Astrocyte (in vitro differentiated cells and primary cell): ENCODE measurements at regions not wholly inside any gene's neighbourhood (a gene's known extent, or its start where the extent isn't known, plus 50 kb on each side); places are given as distances from the start of the nearest gene placed in this dataset.

Source experiments
- DNase-seq: peaks from one replicate; pipeline ENCODE4 v3.0.0-alpha.2; 2010; ENCODE audit warnings: low read depth
- FAIRE-seq: peaks from 2 replicates; lab custom pipeline; 2011; peaks lifted over from hg19 to GRCh38; lab: Jason Lieb, UNC
- H2AFZ ChIP-seq: 2 replicates; pipeline ENCODE4 v1.6.0; 2012; ENCODE audit warnings: low read depth, low read length, inconsistent platforms
- H3K27ac ChIP-seq: 2 replicates; pipeline ENCODE4 v1.5.1; 2011; ENCODE audit warnings: low read depth, low read length, inconsistent platforms
- H3K27me3 ChIP-seq: 2 replicates; pipeline ENCODE4 v1.6.0; 2011; ENCODE audit warnings: low read length, inconsistent platforms; ENCODE audit not compliant: insufficient read depth
- H3K36me3 ChIP-seq: 2 replicates; pipeline ENCODE4 v1.5.1; 2011; ENCODE audit warnings: low read length, inconsistent platforms; ENCODE audit not compliant: insufficient read depth
- H3K4me1 ChIP-seq: 2 replicates; pipeline ENCODE4 v1.5.1; 2011; ENCODE audit warnings: low read length, inconsistent platforms; ENCODE audit not compliant: insufficient read depth
- H3K4me2 ChIP-seq: 2 replicates; pipeline ENCODE4 v1.6.0; 2012; ENCODE audit warnings: low read length, inconsistent platforms
- H3K4me3 ChIP-seq: 2 replicates; pipeline ENCODE4 v1.5.1; 2011; ENCODE audit warnings: low read depth, mild to moderate bottlenecking, low read length, inconsistent platforms; ENCODE audit not compliant: insufficient read depth
- H3K79me2 ChIP-seq: 2 replicates; pipeline ENCODE4 v1.6.0; 2012; ENCODE audit warnings: mild to moderate bottlenecking, low read length, inconsistent platforms; ENCODE audit not compliant: insufficient read depth
- H3K9ac ChIP-seq: 2 replicates; pipeline ENCODE4 v1.6.0; 2012; ENCODE audit warnings: mild to moderate bottlenecking, low read length, inconsistent platforms
- H3K9me3 ChIP-seq: 2 replicates; pipeline ENCODE4 v1.5.1; 2012; ENCODE audit warnings: low read depth, mild to moderate bottlenecking, low read length, inconsistent platforms; ENCODE audit not compliant: insufficient read depth
- H4K20me1 ChIP-seq: 2 replicates; pipeline ENCODE4 v1.6.0; 2012; ENCODE audit warnings: low read length, inconsistent platforms; ENCODE audit not compliant: insufficient read depth
- H3K27ac Mint-ChIP-seq: one replicate; pipeline ENCODE4 v1.8.0; 2021; ENCODE audit warnings: mild to moderate bottlenecking, mixed read lengths; ENCODE audit not compliant: unreplicated experiment
- H3K27me3 Mint-ChIP-seq: one replicate; pipeline ENCODE4 v1.8.0; 2021; ENCODE audit warnings: low read depth, mixed read lengths; ENCODE audit not compliant: unreplicated experiment
- H3K36me3 Mint-ChIP-seq: one replicate; pipeline ENCODE4 v1.8.0; 2021; ENCODE audit warnings: low read depth, mixed read lengths; ENCODE audit not compliant: unreplicated experiment
- H3K4me1 Mint-ChIP-seq: one replicate; pipeline ENCODE4 v1.8.0; 2021; ENCODE audit warnings: low read depth, mixed read lengths; ENCODE audit not compliant: unreplicated experiment
- H3K4me3 Mint-ChIP-seq: one replicate; pipeline ENCODE4 v1.8.0; 2021; ENCODE audit warnings: mild to moderate bottlenecking, moderate library complexity, mixed read lengths; ENCODE audit not compliant: unreplicated experiment
- H3K9me3 Mint-ChIP-seq: one replicate; pipeline ENCODE4 v1.8.0; 2021; ENCODE audit warnings: mild to moderate bottlenecking, mixed read lengths; ENCODE audit not compliant: unreplicated experiment
- CTCF ChIP-seq: IDR thresholded peaks from 2 replicates; pipeline ENCODE4 v1.5.1; 2011; ENCODE audit warnings: low read depth, mild to moderate bottlenecking, inconsistent platforms, low read length, moderate library complexity; ENCODE audit not compliant: insufficient read depth
- EZH2 ChIP-seq: IDR thresholded peaks from 2 replicates; pipeline ENCODE4 v1.6.1; 2012; ENCODE audit warnings: mild to moderate bottlenecking, low read length, inconsistent platforms; ENCODE audit not compliant: insufficient read depth

GRCh38 chr4:72951628-72952027, 117.9 kb downstream of the COX18 start:
- H4K20me1 ChIP-seq, result no peaks in the 10 kb centered on the region
- H3K4me2 ChIP-seq, result no peak overlapping the region
- TF ChIP-seq CTCF (no peak), EZH2 (no peak)

GRCh38 chr4:72951147-72951546, 118.4 kb downstream of the COX18 start:
- FAIRE-seq, result no peak
- TF ChIP-seq EZH2 (no peak), CTCF (peak; percentile 29)

More at GRCh38 chr4:72951628-72952027, 117.9 kb downstream of the COX18 start:
- H3K36me3 Mint-ChIP-seq, result no peaks in the 10 kb centered on the region
- H3K4me3 Mint-ChIP-seq, result no peak overlapping the region
- no peaks in the 10 kb centered on the region for H3K9me3 Mint-ChIP-seq
- Histone ChIP-seq H2AFZ (no peak overlapping the region), H3K9ac (no peak overlapping the region), H3K27ac (peak overlapping the region; percentile 46), H3K27me3 (no peaks in the 10 kb centered on the region), H3K79me2 (no peaks in the 10 kb centered on the region), H3K36me3 (no peaks in the 10 kb centered on the region), H3K4me3 (no peak overlapping the region), H3K9me3 (no peaks in the 10 kb centered on the region), H3K4me1 (peaks cover 4% of the 10 kb centered on the region)
- H3K27me3 Mint-ChIP-seq, result no peaks in the 10 kb centered on the region
- peaks cover 14% of the 10 kb centered on the region for H3K4me1 Mint-ChIP-seq
- DNase-seq (peak; percentile 70), FAIRE-seq (no peak)
- peak overlapping the region; percentile 22 for H3K27ac Mint-ChIP-seq

GRCh38 chr4:72948080-72948479, 121.4 kb downstream of the COX18 start:
- Histone ChIP-seq H2AFZ (no peak overlapping the region), H3K4me1 (peaks cover 4% of the 10 kb centered on the region), H3K4me2 (no peak overlapping the region), H3K9me3 (no peaks in the 10 kb centered on the region), H3K9ac (no peak overlapping the region), H3K36me3 (no peaks in the 10 kb centered on the region), H4K20me1 (no peaks in the 10 kb centered on the region), H3K4me3 (no peak overlapping the region), H3K27ac (no peak overlapping the region), H3K79me2 (no peaks in the 10 kb centered on the region), H3K27me3 (no peaks in the 10 kb centered on the region)
- Mint-ChIP-seq H3K4me1 (peaks cover 10% of the 10 kb centered on the region), H3K36me3 (no peaks in the 10 kb centered on the region), H3K9me3 (peaks cover 2% of the 10 kb centered on the region), H3K4me3 (no peak overlapping the region), H3K27ac (no peak overlapping the region), H3K27me3 (no peaks in the 10 kb centered on the region)
- DNase-seq (no peak), FAIRE-seq (no peak)
- TF ChIP-seq CTCF (no peak), EZH2 (no peak)

More at GRCh38 chr4:72951147-72951546, 118.4 kb downstream of the COX18 start:
- Histone ChIP-seq H3K9me3 (no peaks in the 10 kb centered on the region), H2AFZ (no peak overlapping the region), H4K20me1 (no peaks in the 10 kb centered on the region), H3K4me3 (no peak overlapping the region), H3K4me1 (peaks cover 4% of the 10 kb centered on the region), H3K79me2 (no peaks in the 10 kb centered on the region), H3K36me3 (no peaks in the 10 kb centered on the region), H3K27ac (peak overlapping the region; percentile 46), H3K4me2 (no peak overlapping the region), H3K9ac (no peak overlapping the region), H3K27me3 (no peaks in the 10 kb centered on the region)
- peak overlapping the region; percentile 22 for H3K27ac Mint-ChIP-seq
- H3K4me3 Mint-ChIP-seq, result no peak overlapping the region
- H3K36me3 Mint-ChIP-seq, result no peaks in the 10 kb centered on the region
- peaks cover 14% of the 10 kb centered on the region for H3K4me1 Mint-ChIP-seq
- no peaks in the 10 kb centered on the region for H3K27me3 Mint-ChIP-seq
- DNase-seq, result no peak
- no peaks in the 10 kb centered on the region for H3K9me3 Mint-ChIP-seq
